GM23338 (cell line): ENCODE measurements at regions not wholly inside any gene's neighbourhood (a gene's known extent, or its start where the extent isn't known, plus 50 kb on each side); places are given as distances from the start of the nearest gene placed in this dataset.

Experiments used
- CREB1 ChIP-seq: fragments of 250-450 bp; sonication (Bioruptor Pico); IDR thresholded peaks from 2 replicates; pipeline ENCODE4 v1.5.0; 2020; ENCODE audit warnings: low read depth, mild to moderate bottlenecking, moderate library complexity
- CTCF ChIP-seq, 2 experiments: fragments of 200-600 bp in 1 of 2; sonication (generic) in 1 of 2; conservative IDR thresholded peaks; 2 replicates each; pipeline versions ENCODE4 v1.5.1 to v1.6.1; 2016 to 2017; ENCODE audit warnings: antibody characterized with exemption in 2 of 2, low read depth in 2 of 2, mild to moderate bottlenecking in 2 of 2, moderate library complexity in 1 of 2
- ETS1 ChIP-seq: IDR thresholded peaks from 2 replicates; pipeline ENCODE4 v1.6.1; 2016; ENCODE audit warnings: antibody characterized with exemption
- EZH2 ChIP-seq: fragments of 200-600 bp; sonication (generic); IDR thresholded peaks from one replicate; pipeline ENCODE4 v1.8.0; 2017; ENCODE audit warnings: antibody characterized with exemption, mild to moderate bottlenecking, low read depth; ENCODE audit not compliant: unreplicated experiment
- EZH2phosphoT487 ChIP-seq: fragments of 200-600 bp; sonication (generic); IDR thresholded peaks from one replicate; pipeline ENCODE4 v1.8.1; 2018; ENCODE audit warnings: antibody characterized with exemption; ENCODE audit not compliant: unreplicated experiment
- JUNB ChIP-seq: IDR thresholded peaks from one replicate; pipeline ENCODE4 v1.6.1; 2016; ENCODE audit warnings: antibody characterized with exemption; ENCODE audit not compliant: unreplicated experiment
- POLR2AphosphoS5 ChIP-seq: IDR thresholded peaks from 2 replicates; pipeline ENCODE4 v1.6.1; 2016; ENCODE audit warnings: antibody characterized with exemption, low read depth
- REST ChIP-seq: IDR thresholded peaks from one replicate; pipeline ENCODE4 v1.6.1; 2018; ENCODE audit warnings: antibody characterized with exemption; ENCODE audit not compliant: unreplicated experiment
- ZNF114 ChIP-seq: fragments of 250-450 bp; sonication (Bioruptor Pico); IDR thresholded peaks from 2 replicates; pipeline ENCODE4 v1.5.0; 2020; ENCODE audit warnings: mild to moderate bottlenecking, moderate library complexity
- ZNF331 ChIP-seq: fragments of 250-450 bp; sonication (Bioruptor Pico); IDR thresholded peaks from 2 replicates; pipeline ENCODE4 v1.5.0; 2020; ENCODE audit warnings: low read depth, mild to moderate bottlenecking, moderate library complexity

GRCh38 chr1:194512345-194512744 is 1325.9 kb upstream of the B3GALT2 start:
- TF ChIP-seq CTCF (conservative IDR thresholded peaks at IDR 0.05; ENCODE audit: low read depth in 2 of 2) (no peak), POLR2AphosphoS5 (no peak), JUNB (no peak), ETS1 (no peak), EZH2 (no peak), ZNF331 (CRISPR knock-in tag) (no peak), CREB1 (CRISPR knock-in tag) (no peak), REST (no peak), ZNF114 (no peak), EZH2phosphoT487 (no peak)
